GM18873 (cell line): ENCODE measurements at regions not wholly inside any gene's neighbourhood (a gene's known extent, or its start where the extent isn't known, plus 50 kb on each side); places are given as distances from the start of the nearest gene placed in this dataset.

Experiments used
- ATAC-seq: cut with Tn5 transposase; IDR thresholded peaks from one replicate; pipeline ENCODE4 v1.9.1; 2021; ENCODE audit warnings: mild to moderate bottlenecking, moderate library complexity, moderate number of reproducible peaks; ENCODE audit not compliant: unreplicated experiment, low FRiP score

DNA sequence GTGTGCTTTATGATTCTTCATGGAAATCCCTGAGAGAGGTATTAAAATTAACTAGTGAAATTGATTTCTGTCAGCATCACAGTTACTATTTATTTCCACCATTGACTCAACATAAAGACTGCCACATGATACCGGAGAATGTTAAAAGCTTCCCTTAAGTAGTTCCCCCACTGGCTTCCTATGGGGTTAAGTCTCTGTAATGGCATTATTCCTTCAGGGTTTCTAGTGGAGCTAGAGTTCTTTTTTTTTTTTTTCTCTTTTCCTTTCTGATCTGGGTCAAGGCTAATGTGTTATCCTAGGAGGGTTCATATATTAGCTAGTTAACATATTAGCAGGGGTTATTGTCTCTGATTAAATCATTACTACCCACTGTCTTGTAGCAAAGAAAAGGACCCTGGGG is 1919.1 kb upstream of the PIK3C3 start:
- ATAC-seq: no peak

DNA sequence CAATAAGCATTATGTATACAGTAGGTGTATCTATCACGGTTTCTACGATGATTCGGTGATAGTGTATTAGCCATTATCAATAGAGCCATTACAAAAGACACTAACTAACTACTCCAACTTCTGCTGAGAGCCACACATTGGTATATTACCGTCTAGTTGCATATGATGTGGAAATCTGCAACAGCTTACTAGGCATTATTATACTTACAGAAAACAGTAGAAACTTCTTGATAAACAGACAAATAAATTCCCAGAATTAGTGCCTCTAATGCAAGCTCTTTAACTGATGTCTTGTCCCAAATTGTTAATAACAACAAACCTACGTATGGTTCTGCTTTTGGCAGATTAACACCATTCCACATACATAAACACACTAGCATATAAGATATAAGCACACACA is 1923.0 kb upstream of the PIK3C3 start:
- no peak for ATAC-seq

DNA sequence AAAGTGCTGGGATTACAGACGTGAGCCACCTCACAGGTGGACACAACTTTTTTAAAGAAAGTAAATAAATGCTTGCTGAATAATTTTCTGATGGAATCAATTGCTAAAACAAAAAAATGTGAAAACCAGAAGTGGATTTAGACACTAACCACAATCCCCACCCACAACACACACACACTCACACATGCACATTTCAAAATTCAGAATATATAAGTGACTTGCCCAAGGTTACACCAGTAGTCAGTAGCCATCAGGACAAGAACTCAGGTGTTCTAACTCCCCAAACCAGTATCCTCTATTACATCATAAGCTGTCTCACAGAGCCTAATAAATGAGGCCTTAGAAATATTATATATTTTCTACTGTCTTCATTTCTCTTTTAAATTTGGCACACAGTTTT is 1923.6 kb upstream of the PIK3C3 start:
- no peak for ATAC-seq

DNA sequence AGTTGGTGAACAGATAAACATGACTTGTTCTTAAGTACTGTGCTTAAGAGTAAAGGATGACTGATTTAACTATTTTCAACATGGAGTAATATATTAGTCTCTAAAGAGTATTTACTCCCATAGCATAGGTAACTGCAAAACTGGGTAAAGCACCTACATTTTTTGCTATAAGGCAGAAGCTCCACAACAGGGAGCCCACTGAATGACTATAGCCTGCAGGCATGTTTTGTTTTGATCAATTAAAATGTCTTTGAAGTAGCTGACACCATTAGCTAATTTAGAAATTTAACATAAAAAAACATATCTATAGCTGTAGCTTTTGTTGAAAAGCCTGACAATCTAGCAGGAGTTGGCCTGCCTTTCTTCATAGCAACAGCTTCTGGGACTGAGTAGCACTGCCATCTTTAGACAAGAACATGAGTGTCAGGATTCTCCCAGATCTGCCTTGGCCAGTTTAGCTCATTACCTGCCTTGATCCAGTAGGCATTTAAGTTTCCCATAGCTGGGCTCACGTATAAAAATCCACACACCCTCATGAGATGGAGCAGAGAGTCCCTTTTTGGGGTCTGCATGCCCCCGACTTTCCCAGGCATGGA is 1935.1 kb upstream of the PIK3C3 start:
- ATAC-seq: no peak

DNA sequence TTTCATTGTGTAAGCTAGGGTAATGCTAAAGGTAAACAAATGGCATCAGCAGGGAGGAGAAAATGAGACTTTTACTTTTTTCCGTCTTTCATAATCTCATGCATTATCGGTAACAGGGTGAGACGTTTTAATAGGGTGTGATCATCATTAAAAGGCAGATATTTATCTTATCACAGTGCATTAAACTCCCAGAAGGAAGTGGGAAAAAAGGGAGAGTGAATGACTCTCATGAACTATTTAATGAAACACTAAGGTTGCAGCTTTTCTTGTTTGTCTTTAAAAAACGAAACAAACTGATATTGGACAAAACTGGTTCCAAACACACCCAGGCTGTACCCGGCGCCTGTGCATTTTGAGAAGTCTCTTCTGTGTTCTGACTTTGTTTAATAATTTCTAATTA is 1936.8 kb upstream of the PIK3C3 start:
- no peak for ATAC-seq

DNA sequence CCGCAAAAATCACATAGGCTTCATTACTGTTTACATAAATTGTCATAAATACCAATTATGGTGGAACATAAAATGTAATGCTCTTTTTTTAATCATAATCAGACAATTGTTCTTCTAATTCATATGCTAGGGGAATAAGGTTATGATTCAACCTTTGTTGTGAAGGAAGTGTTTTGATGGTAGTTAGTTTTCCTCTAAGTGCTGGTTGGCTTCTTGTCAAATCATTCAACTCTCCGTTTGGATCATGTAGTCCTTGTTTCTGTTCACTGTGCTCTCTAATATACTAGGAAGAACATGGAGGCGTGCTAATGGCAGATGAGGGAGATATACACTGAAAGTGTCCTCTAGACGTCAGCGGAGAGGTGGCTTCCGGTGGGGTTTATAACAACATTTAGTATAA is 1938.0 kb upstream of the PIK3C3 start:
- no peak for ATAC-seq

DNA sequence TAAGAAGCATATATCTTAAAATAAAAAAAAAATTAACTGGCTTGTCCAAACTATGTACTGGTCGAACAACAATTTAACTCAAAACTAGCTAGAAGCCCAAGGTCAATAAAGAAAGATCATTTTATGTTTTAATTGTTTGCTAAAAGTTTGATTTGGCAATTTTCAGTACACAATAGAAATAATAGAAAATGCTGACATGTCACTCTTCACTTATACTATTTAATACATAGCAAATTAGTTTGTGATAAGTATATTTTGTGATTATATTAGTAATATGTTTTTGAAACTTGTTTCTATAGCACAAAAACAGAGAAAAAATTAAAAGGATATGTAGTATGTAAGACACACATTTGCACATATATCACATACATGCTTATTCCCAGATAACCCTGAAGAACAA is 1938.6 kb upstream of the PIK3C3 start:
- no peak for ATAC-seq

DNA sequence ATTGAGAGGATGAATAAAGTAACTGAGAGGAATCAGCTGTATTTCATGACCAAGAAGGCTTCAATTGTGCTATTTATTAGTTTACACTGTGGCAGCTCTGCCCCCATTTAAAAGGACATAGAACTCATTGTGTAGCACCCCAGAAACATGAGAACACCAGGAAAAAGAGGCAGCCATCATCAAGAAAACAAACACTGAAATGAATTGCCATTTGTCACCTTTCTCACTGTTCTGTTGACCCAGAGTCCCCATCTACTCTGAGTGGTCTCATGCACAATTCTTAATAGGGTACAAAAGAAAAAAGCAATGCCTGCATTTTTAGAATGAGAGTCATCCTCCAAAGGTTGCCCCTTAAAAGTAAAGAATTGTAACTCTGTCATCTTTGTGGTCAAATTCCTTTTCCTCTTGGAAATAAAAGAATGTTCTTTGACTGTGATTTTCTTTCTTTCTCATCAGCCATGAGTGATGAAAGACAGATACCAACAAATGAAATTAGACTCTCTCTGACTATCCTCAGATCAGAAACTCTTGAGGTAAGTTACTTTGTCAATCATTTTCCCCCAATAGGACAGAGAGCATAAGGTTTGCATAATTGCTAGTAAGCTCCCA is 1941.9 kb upstream of the PIK3C3 start:
- no peak for ATAC-seq

DNA sequence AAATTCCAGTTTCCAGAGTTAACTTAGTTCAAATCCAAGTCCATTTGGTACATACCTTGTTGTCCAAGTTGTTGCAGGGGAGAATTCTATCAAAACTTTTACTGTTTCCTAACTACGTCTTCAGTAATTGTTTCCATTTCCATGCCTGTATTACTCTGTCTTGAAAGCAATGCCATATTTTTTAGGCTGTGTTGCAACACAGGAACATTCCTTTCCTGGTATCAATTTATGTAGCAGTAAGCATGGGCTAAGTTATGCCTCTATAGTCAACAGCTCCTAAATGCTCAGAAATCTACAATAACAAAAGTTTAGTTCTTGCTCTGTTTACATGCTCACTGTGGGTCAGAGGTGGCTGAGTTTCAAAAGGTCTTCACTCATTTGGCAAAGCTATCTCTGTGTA is 1943.8 kb upstream of the PIK3C3 start:
- no peak for ATAC-seq

DNA sequence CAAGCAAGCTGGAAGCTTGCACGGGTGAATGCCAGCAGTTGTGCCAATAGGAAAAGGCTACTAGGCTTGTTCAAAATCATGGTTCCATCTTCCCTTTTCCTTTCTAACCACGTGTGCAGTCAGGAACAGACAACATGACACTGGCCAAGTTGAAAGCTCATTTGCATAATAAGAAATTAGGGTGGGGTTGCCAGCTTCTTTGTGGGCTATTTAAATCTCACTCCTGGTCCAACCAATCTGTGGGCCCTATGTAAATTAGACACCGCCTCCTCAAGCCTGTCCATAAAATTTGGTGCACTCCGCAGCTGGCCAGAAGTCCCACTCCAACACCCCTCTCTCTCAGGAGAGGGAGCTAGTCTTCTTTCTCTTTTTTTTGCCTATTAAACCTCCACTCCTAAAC is 1948.4 kb upstream of the PIK3C3 start:
- no peak for ATAC-seq

DNA sequence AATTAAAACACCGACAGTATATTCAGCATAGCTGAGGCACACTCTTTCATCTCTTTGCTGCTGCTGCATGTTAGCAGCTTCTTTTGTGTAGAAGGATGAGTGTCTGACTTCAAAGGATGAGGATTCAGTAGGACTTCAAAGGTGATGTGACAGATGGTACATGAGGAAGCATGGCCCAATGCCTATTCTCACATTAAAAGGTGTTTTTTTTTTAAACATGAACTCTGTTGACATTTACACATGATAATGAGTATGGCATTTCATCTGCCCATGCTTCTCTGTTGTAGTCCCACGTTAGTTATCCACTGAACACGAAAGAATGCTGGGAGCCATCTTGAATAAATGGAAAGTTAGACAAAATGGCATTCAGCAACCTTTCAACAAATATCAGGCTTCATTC is 1950.8 kb upstream of the PIK3C3 start:
- ATAC-seq: no peak

DNA sequence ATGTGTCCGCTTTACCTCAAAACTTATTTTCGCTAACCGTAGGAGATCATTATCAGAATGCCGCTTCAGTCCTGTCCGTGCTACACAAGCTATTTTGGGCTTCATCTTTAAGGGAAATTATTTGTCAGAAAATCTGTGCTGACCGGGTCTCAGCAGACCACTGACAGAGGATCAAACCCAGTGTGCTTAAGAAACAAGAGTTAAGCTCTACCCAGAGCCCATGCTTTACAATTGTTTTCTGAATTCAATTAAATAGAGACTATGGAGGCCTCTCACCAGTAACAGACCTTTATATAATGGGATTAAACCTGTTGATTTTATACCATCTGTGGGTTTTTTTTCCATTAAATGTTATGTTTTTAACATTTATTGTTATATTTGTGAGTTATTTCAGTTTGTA is 1956.7 kb upstream of the PIK3C3 start:
- no peak for ATAC-seq

DNA sequence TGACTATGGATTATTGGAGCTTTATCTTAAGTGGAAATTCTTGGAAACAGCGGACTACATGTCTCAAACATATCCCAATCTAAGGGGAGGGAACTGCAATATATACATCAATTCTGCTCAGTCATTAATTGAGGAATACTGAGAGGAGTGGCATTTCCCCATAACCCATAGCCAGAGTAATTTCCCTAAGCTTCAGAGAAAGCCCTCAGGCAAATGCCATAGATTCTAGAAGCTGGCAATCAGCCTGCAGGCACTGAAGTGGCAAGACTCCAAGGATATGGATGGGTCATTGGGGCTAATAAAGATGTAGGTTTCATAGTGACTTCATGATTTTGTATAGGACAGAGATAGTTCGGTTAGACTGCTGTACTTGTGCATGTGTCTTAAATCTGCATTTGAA is 1960.5 kb upstream of the PIK3C3 start:
- ATAC-seq: no peak

DNA sequence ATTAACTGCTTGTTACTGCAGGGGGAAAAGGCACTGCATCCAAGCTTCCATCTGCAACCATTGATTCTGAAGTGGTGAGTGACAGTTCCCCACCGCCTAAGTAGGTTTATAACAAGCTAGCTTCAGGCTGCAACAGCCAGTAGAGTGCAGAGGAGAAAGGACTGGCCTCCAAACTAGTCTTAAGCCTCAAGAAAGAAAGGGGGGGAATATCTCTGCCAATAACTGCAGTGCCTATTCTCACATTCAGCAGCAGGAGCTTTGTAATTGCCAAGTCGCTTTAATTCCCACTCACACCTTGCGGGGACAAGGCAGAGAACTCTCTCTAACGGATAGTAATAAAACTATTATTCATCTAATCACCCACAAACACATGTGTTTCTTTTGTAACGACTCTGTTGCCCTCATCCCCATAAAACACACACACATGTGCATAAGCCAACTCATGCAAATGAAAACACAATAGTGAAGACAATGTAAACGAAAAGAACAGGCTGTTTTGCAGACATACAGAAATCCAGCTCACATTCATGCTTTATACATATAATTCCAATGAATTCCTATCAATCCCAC is 1963.3 kb upstream of the PIK3C3 start:
- ATAC-seq: no peak

DNA sequence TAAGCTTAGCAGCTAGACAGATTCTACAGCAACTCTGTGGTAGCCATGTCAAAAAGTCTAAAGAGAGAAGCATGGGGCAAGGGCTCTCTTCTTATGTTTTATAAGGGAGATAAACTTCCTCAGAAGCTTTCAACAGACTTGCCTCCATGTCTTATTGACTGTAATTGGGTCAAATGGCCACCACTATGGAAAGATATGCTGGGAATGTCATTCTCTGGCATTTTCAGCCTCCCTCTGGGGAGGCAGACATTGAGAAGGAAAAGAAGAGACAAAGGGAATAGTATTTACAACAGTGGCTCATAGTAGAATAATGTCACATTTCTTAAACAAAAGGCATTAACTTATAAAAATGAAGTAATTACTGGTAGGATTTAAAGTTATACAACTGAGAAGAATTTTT is 1964.5 kb upstream of the PIK3C3 start:
- ATAC-seq: no peak

DNA sequence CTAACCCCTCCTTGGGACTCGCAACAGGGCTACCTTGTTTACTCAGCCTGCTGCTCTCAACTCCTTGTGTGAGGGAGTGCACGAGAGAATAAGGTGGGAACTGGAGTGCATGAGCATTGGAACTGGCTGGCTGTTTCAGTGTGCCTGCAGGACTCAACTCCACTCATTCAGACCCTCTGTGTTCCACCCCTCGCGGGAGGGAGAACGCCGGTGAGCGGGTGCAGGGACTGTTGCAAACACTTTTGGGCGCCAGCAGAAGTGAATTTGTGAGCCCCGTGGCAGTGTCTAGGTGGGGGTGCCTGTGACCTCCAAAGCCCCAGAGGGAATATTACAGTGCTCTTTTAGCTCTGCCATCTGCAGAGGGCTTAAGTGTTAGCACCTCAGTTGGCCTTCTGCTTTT is 1978.3 kb upstream of the PIK3C3 start:
- no peak for ATAC-seq

DNA sequence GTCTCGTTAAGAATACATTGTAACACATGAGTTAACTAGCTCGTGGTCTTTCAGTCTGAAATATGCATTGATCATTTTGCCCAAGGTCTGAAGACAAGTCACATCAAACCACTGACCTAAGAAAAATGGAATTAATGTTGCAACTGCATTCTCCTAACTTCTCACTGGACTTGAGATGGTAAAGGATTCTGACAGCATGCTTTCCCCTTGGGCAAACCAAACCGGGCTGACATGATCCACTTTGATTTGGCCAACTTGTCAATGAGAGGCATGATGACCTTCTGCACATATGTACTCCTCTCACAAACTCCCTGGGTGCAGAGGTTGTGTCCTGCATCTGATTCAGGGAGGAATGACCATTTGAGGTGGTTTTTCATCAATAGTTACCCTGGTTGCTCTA is 1982.5 kb upstream of the PIK3C3 start:
- ATAC-seq: no peak

DNA sequence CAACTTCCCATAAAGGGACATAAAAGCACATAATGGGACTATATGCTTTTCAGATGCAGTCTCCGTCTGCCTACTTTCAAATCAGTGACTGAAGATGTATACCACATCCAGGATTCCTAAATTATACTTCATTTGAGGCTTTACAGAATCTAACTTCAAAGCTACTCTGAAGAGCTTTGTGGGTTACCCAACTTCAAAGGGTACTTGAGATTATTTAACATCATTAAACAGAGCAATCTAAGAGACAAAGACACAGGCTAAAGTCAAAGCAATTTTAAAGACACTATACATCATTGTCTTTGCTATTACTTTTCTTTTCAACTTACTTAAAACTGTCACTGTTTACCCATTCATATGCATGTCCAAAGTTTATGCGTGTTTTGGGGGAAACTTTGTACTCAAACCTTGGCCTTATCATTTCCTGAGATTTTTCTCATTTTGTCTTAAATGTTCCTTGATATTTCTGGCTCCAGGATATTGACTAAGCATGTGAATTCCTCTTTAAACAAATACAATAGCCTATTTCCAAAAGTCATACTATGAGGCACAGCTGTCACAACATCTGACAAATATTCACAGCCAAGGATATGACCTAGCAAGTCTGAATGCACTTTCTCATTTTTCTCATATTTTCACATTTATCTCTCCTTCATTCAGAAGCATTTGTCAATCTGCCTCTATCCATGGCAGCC is 1985.1 kb upstream of the PIK3C3 start:
- ATAC-seq: no peak

DNA sequence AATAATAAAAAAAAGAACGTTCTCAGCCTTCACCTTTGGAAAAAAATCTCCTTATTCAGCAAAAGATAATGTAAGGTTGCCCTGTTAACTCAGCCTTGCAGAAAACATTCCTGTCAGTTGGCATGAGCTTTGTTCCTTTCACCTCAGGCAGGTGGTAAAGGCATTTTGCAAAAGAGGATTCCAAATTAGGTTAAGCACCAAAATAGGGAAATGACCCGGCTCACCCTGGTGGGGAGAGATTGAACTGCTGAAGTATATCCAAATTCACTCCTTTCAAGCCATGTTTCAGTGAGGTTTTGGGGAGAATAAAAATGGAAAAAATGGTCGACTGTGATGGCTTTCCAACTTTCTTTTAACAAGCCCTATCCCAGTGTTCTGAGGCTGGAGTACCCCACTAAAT is 1988.8 kb upstream of the PIK3C3 start:
- ATAC-seq: no peak

DNA sequence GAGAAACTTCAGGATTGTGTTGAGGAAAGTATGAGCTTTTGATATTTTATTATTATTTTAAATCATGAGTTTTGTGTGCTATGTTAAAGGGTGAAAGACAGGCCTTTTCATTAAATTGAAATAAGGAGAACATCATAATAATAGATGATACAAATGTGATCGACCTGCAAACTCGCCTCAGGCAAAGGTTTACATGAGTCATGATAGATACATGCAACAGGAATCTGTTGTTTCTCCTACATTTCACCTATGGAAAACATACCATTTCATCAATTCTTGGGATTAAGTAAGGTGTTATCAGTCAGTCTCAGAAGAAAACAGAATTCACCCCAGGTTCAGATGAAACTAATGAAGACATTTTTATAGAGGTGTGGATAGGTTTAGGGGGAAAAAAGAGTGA is 1992.5 kb upstream of the PIK3C3 start:
- ATAC-seq: no peak

DNA sequence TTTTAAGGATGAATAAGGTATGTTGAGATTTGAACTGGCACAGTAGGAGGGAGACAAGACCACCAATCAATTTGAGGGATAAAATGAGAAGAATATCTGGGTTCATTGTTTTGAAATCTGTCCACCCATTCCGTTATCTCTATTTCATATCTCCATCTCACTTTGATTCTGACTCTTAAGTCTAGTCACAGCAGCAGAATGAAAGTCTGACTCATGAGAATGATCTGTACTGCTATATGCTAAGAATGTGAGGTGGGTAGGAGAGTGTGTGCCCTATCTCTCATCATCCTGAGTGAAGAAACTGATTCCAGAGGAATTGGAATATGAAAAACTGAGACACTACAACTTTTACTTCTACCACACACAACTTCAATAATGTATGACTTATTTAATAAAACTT is 1994.5 kb upstream of the PIK3C3 start:
- no peak for ATAC-seq

DNA sequence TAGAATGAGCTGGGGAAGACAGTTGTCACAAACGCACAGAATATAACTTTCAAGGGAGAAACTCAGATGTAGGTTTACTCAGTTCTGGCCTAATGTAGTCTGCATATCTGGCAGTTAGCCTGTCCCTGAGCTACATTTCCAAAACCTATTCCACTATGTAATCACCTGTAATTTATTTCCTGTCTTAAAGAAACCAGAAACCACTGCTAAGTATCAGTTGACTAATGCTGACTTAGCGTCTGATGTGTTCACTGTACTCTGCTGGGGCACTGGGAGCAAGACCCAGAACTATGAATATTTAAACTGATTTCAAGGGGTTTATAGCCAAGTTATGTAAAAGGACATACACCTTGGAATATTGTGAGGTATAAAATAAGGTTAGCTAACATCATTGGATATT is 1995.2 kb upstream of the PIK3C3 start:
- no peak for ATAC-seq
